OCI-LY1 (cell line): ENCODE measurements at regions not wholly inside any gene's neighbourhood (a gene's known extent, or its start where the extent isn't known, plus 50 kb on each side); places are given as distances from the start of the nearest gene placed in this dataset.

Experiments
- EZH2 ChIP-seq: fragments of 200-600 bp; sonication (generic), shearing (Covaris generic); IDR thresholded peaks from 2 replicates; pipeline ENCODE4 v1.8.0; 2017; ENCODE audit warnings: borderline replicate concordance, mixed run types, mild to moderate bottlenecking, antibody characterized with exemption, low read length, moderate library complexity, mixed read lengths
- TF ChIP-seq, protein P1 (sequence below): fragments of 200-600 bp; sonication (generic), shearing (Covaris generic); IDR thresholded peaks from 2 replicates; pipeline ENCODE4 v1.5.1; 2017; ENCODE audit warnings: mild to moderate bottlenecking, antibody characterized with exemption, low read length, moderate library complexity, mixed read lengths

DNA sequence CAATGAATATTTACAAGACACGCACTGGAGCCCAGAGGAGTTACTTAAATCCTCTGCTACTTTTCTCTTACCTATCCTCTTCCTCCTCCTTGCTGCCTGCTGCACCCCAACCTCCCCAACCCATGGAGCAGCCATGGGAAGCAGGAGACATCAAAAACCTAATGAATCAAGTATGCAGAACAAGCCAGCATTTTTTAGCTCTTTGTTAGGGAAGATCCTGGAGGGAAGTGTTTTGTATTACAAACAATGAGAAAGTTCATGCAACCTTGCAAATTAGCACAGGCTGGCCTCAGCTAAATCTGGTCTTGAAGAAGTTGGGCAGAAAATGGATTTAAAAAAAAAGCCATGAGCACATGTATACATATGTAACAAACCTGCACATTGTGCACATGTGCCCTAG lies 498.8 kb downstream of the KIF4B start:
- TF ChIP-seq, protein P1, sequence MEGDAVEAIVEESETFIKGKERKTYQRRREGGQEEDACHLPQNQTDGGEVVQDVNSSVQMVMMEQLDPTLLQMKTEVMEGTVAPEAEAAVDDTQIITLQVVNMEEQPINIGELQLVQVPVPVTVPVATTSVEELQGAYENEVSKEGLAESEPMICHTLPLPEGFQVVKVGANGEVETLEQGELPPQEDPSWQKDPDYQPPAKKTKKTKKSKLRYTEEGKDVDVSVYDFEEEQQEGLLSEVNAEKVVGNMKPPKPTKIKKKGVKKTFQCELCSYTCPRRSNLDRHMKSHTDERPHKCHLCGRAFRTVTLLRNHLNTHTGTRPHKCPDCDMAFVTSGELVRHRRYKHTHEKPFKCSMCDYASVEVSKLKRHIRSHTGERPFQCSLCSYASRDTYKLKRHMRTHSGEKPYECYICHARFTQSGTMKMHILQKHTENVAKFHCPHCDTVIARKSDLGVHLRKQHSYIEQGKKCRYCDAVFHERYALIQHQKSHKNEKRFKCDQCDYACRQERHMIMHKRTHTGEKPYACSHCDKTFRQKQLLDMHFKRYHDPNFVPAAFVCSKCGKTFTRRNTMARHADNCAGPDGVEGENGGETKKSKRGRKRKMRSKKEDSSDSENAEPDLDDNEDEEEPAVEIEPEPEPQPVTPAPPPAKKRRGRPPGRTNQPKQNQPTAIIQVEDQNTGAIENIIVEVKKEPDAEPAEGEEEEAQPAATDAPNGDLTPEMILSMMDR: no peak
- no peak for TF ChIP-seq EZH2
